ENCODE measurements at regions not wholly inside any gene's neighbourhood (a gene's known extent, or its start where the extent isn't known, plus 50 kb on each side); places are given as distances from the start of the nearest gene placed in this dataset.

GRCh38 chr5:4855880-4856279, 284.2 kb upstream of the ADAMTS16 start:
- Histone ChIP-seq H3K79me2 (ENCODE audit: low read length) (no peaks in the 10 kb centered on the region), H3K9me2 (replicated peaks; ENCODE audit: insufficient read depth, low read length) (no peaks in the 10 kb centered on the region), H3K9me3 (replicated peaks; ENCODE audit: insufficient read depth, low read length) (no peaks in the 10 kb centered on the region), H3K9ac (ENCODE audit: low read length) (no peak overlapping the region), H3K27me3 (replicated peaks; ENCODE audit: insufficient read depth, low read length) (no peaks in the 10 kb centered on the region), H2AFZ (ENCODE audit: low read length) (no peak overlapping the region), H3K4me3 (ENCODE audit: low read length) (no peak overlapping the region), H4K20me1 (ENCODE audit: insufficient read depth, low read length) (no peaks in the 10 kb centered on the region), H3K4me2 (ENCODE audit: low read depth, low read length) (no peak overlapping the region), H3K4me1 (ENCODE audit: low read length) (no peaks in the 10 kb centered on the region), H3K36me3 (replicated peaks; ENCODE audit: insufficient read depth, low read length) (no peaks in the 10 kb centered on the region), H3F3A (ENCODE audit: insufficient read depth, low read length) (no peaks in the 10 kb centered on the region), H3K27ac (ENCODE audit: low read length) (no peak overlapping the region)
- TF ChIP-seq EZH2 (optimal IDR thresholded peaks at IDR 0.05; ENCODE audit: low read depth, low read length) (no peak), CTCF (IDR thresholded peaks at IDR 0.05; ENCODE audit: low read length) (no peak), EZH2phosphoT487 (IDR thresholded peaks at IDR 0.05; ENCODE audit: low read length) (no peak)
- DNase-seq, result no peak

- Histone ChIP-seq H3K9me2 (replicated peaks; ENCODE audit: insufficient read depth, low read length) (no peaks in the 10 kb centered on the region), H3F3A (ENCODE audit: insufficient read depth, low read length) (no peaks in the 10 kb centered on the region), H3K27me3 (replicated peaks; ENCODE audit: insufficient read depth, low read length) (no peaks in the 10 kb centered on the region), H3K9ac (ENCODE audit: low read length) (no peak overlapping the region), H2AFZ (ENCODE audit: low read length) (no peak overlapping the region), H3K36me3 (replicated peaks; ENCODE audit: insufficient read depth, low read length) (no peaks in the 10 kb centered on the region), H4K20me1 (ENCODE audit: insufficient read depth, low read length) (no peaks in the 10 kb centered on the region), H3K79me2 (ENCODE audit: low read length) (no peaks in the 10 kb centered on the region), H3K9me3 (replicated peaks; ENCODE audit: insufficient read depth, low read length) (no peaks in the 10 kb centered on the region), H3K4me2 (ENCODE audit: low read depth, low read length) (no peak overlapping the region), H3K4me1 (ENCODE audit: low read length) (no peaks in the 10 kb centered on the region), H3K27ac (ENCODE audit: low read length) (no peak overlapping the region), H3K4me3 (ENCODE audit: low read length) (no peak overlapping the region)
- no peak for TF ChIP-seq CTCF (IDR thresholded peaks at IDR 0.05; ENCODE audit: low read length)
- TF ChIP-seq EZH2phosphoT487 (IDR thresholded peaks at IDR 0.05; ENCODE audit: low read length), result no peak
- no peak for DNase-seq
Measured at GRCh38 chr5:4857761-4858160, 282.4 kb upstream of the ADAMTS16 start.

- H3K9me3 ChIP-seq (replicated peaks; ENCODE audit: insufficient read depth, low read length), result no peaks in the 10 kb centered on the region
- H3K4me3 ChIP-seq (ENCODE audit: low read length), result no peak overlapping the region
- TF ChIP-seq CTCF (IDR thresholded peaks at IDR 0.05; ENCODE audit: low read length) (no peak), EZH2 (optimal IDR thresholded peaks at IDR 0.05; ENCODE audit: low read depth, low read length) (no peak), EZH2phosphoT487 (IDR thresholded peaks at IDR 0.05; ENCODE audit: low read length) (no peak)
- no peak overlapping the region for H2AFZ ChIP-seq (ENCODE audit: low read length)
- H4K20me1 ChIP-seq (ENCODE audit: insufficient read depth, low read length), result no peaks in the 10 kb centered on the region
- no peak overlapping the region for H3K27ac ChIP-seq (ENCODE audit: low read length)
- no peaks in the 10 kb centered on the region for H3K27me3 ChIP-seq (replicated peaks; ENCODE audit: insufficient read depth, low read length)
- no peaks in the 10 kb centered on the region for H3K9me2 ChIP-seq (replicated peaks; ENCODE audit: insufficient read depth, low read length)
- H3K79me2 ChIP-seq (ENCODE audit: low read length), result no peaks in the 10 kb centered on the region
- H3K4me1 ChIP-seq (ENCODE audit: low read length), result no peaks in the 10 kb centered on the region
- no peak overlapping the region for H3K9ac ChIP-seq (ENCODE audit: low read length)
- DNase-seq, result no peak
- no peaks in the 10 kb centered on the region for H3F3A ChIP-seq (ENCODE audit: insufficient read depth, low read length)
- no peak overlapping the region for H3K4me2 ChIP-seq (ENCODE audit: low read depth, low read length)
- no peaks in the 10 kb centered on the region for H3K36me3 ChIP-seq (replicated peaks; ENCODE audit: insufficient read depth, low read length)
Measured at GRCh38 chr5:4859500-4860235, 280.5 kb upstream of the ADAMTS16 start.

Measured in MM.1S (cell line).